ENCODE measurements at regions not wholly inside any gene's neighbourhood (a gene's known extent, or its start where the extent isn't known, plus 50 kb on each side); places are given as distances from the start of the nearest gene placed in this dataset.

- DNase-seq (ENCODE audit: low spot score): no peak
- Histone ChIP-seq H3K27me3 (ENCODE audit: control insufficient read depth in 4 of 4, insufficient read depth in 4 of 4, low read length in 3 of 4) (no peaks in the 10 kb centered on the region), H3K4me1 (ENCODE audit: control insufficient read depth in 4 of 4, insufficient read depth in 4 of 4, low read length in 3 of 4) (no peaks in the 10 kb centered on the region), H3K9me3 (ENCODE audit: control insufficient read depth in 4 of 4, low read length in 3 of 4) (no peaks in the 10 kb centered on the region), H3K36me3 (ENCODE audit: control insufficient read depth in 4 of 4, insufficient read depth in 3 of 4, low read depth in 1 of 4, low read length in 3 of 4) (no peaks in the 10 kb centered on the region), H3K4me3 (ENCODE audit: low read depth in 1 of 3, low read length in 3 of 3) (no peak overlapping the region), H3K27ac (ENCODE audit: low read depth in 1 of 2, low read length in 2 of 2) (no peak overlapping the region), H3K9ac (ENCODE audit: low read depth in 1 of 2, low read length in 2 of 2) (no peak overlapping the region)
- no peak for TF ChIP-seq FOXA1 (IDR thresholded peaks at IDR 0.05)
- TF ChIP-seq JUND (IDR thresholded peaks at IDR 0.05): no peak
- TF ChIP-seq CTCF (IDR thresholded peaks at IDR 0.05; ENCODE audit: low read depth, low read length, missing input control): no peak
- TF ChIP-seq YY1 (IDR thresholded peaks at IDR 0.05): no peak
- TF ChIP-seq REST (IDR thresholded peaks at IDR 0.05): no peak
- TF ChIP-seq ZBTB33 (IDR thresholded peaks at IDR 0.05): no peak
- TF ChIP-seq RXRA (IDR thresholded peaks at IDR 0.05): no peak
- WGBS: 76% methylated on average over 12 of the region's 12 CpGs
These were observed 76.9 kb downstream of the PJA1 start for GRCh38 chrX:69088171-69088938.

GRCh38 chrX:69085826-69086225 is 79.4 kb downstream of the PJA1 start:
- TF ChIP-seq JUND (IDR thresholded peaks at IDR 0.05) (no peak), REST (IDR thresholded peaks at IDR 0.05) (no peak), MAX (IDR thresholded peaks at IDR 0.05) (no peak), TAF1 (conservative IDR thresholded peaks at IDR 0.05) (no peak), RAD21 (IDR thresholded peaks at IDR 0.05) (no peak), ZBTB33 (IDR thresholded peaks at IDR 0.05) (no peak), HNF4G (IDR thresholded peaks at IDR 0.05) (no peak), HNF4A (conservative IDR thresholded peaks at IDR 0.05) (no peak), EGR1 (IDR thresholded peaks at IDR 0.05; ENCODE audit: low read depth in 2 of 2) (no peak), CTCF (IDR thresholded peaks at IDR 0.05; ENCODE audit: low read depth, low read length, missing input control) (no peak), YY1 (IDR thresholded peaks at IDR 0.05) (no peak), FOXA1 (IDR thresholded peaks at IDR 0.05) (no peak)
- Histone ChIP-seq H3K9ac (ENCODE audit: low read depth in 1 of 2, low read length in 2 of 2) (no peak overlapping the region), H3K36me3 (ENCODE audit: control insufficient read depth in 4 of 4, insufficient read depth in 3 of 4, low read depth in 1 of 4, low read length in 3 of 4) (no peaks in the 10 kb centered on the region), H3K27me3 (ENCODE audit: control insufficient read depth in 4 of 4, insufficient read depth in 4 of 4, low read length in 3 of 4) (no peaks in the 10 kb centered on the region), H3K4me3 (ENCODE audit: low read depth in 1 of 3, low read length in 3 of 3) (no peak overlapping the region), H3K9me3 (ENCODE audit: control insufficient read depth in 4 of 4, low read length in 3 of 4) (no peaks in the 10 kb centered on the region), H3K4me1 (ENCODE audit: control insufficient read depth in 4 of 4, insufficient read depth in 4 of 4, low read length in 3 of 4) (no peaks in the 10 kb centered on the region), H3K27ac (ENCODE audit: low read depth in 1 of 2, low read length in 2 of 2) (no peak overlapping the region)
- DNase-seq (ENCODE audit: low spot score): no peak
- WGBS: 71% methylated on average over 4 of the region's 4 CpGs

All from liver (tissue), 8 donors.